HCT116 (cell line): ENCODE measurements at regions not wholly inside any gene's neighbourhood (a gene's known extent, or its start where the extent isn't known, plus 50 kb on each side); places are given as distances from the start of the nearest gene placed in this dataset.

Experiments used
- ATAC-seq: fragments of 200-7000 bp; cut with Tn5 transposase; 2 replicates; pipeline ENCODE4 v1.9.1; 2020; ENCODE audit warnings: mild to moderate bottlenecking, moderate library complexity
- BruUV-seq: library from RNA; stranded (reverse); fragments of 400-500 nt; replicated peaks from 2 replicates; lab custom pipeline; 2021; lab: Mats Ljungman, UMichigan
- CTCF ChIA-PET: fragments of 300-600 bp; sonication (Branson Sonifier 250); formaldehyde crosslinking; loops from one replicate; lab custom pipeline; 2021; ENCODE audit warnings: antibody characterized with exemption; lab: Charles Lee
- POLR2A ChIA-PET: fragments of 300-600, 350-600 bp; sonication (Branson Sonifier 250); formaldehyde crosslinking; loops from one replicate; lab custom pipeline; 2021; ENCODE audit warnings: antibody characterized with exemption; lab: Charles Lee
- RAD21 ChIA-PET, 2 experiments: fragments of 300-600 bp; sonication (Branson Sonifier 250); formaldehyde crosslinking; loops; one replicate each; lab custom pipeline; 2023; ENCODE audit warnings: low total read pairs in 2 of 2; ENCODE audit not compliant: uncharacterized antibody in 2 of 2, unreplicated experiment in 2 of 2, low non-redundant PET in 1 of 2; lab: Charles Lee
- DNase-seq: peaks from one replicate; pipeline ENCODE4 v3.0.0-alpha.2; 2010; ENCODE audit warnings: low read depth, low spot score
- H2AFZ ChIP-seq: fragments of 200-600 bp; shearing (Covaris generic), sonication (generic); 2 replicates; pipeline ENCODE4 v1.6.1; 2017; ENCODE audit warnings: low read depth, mixed run types, mixed read lengths, antibody characterized with exemption, low read length; ENCODE audit not compliant: poor library complexity, severe bottlenecking
- H3K27ac ChIP-seq: 2 replicates; pipeline ENCODE4 v1.5.1; 2012; ENCODE audit warnings: low read depth, low read length
- H3K27me3 ChIP-seq: fragments of 200-600 bp; sonication (generic); 2 replicates; pipeline ENCODE4 v1.6.1; 2016; ENCODE audit warnings: mixed run types, low read length, mixed read lengths; ENCODE audit not compliant: insufficient read depth
- H3K36me3 ChIP-seq, 2 experiments: fragments of 200-500 bp in 1 of 2; fragments of 200-600 bp in 1 of 2; sonication (Bioruptor generic) in 1 of 2; sonication (generic) in 1 of 2; 2 replicates each; pipeline versions ENCODE4 v1.5.1 to v1.6.1; 2014 to 2016; ENCODE audit warnings: low read length in 2 of 2, inconsistent platforms in 1 of 2, mixed read lengths in 1 of 2, mixed run types in 1 of 2; ENCODE audit not compliant: insufficient read depth in 2 of 2, control insufficient read depth in 1 of 2
- H3K4me1 ChIP-seq, 2 experiments: fragments of 200-600 bp in 1 of 2; sonication (generic) in 1 of 2; 2 replicates each; pipeline versions ENCODE4 v1.5.1 to v1.6.1; 2012 to 2017; ENCODE audit warnings: low read length in 2 of 2, inconsistent platforms in 1 of 2, mild to moderate bottlenecking in 1 of 2, mixed read lengths in 1 of 2, mixed run types in 1 of 2, moderate library complexity in 1 of 2; ENCODE audit not compliant: insufficient read depth in 2 of 2, control insufficient read depth in 1 of 2
- H3K4me2 ChIP-seq: fragments of 200-600 bp; sonication (generic); 2 replicates; pipeline ENCODE4 v1.6.1; 2017; ENCODE audit warnings: mixed run types, low read length, mixed read lengths
- H3K4me3 ChIP-seq, 2 experiments: fragments of 200-600 bp in 1 of 2; sonication (generic) in 1 of 2; replicated peaks in 1 of 2; 2 replicates each; pipeline ENCODE4 v1.5.1; 2011 to 2016; ENCODE audit warnings: low read length in 2 of 2, control low read depth in 1 of 2, low read depth in 1 of 2, mild to moderate bottlenecking in 1 of 2, mixed read lengths in 1 of 2, mixed run types in 1 of 2
- H3K79me2 ChIP-seq: fragments of 200-600 bp; sonication (generic); 2 replicates; pipeline ENCODE4 v1.6.1; 2017; ENCODE audit warnings: mild to moderate bottlenecking, mixed run types, low read length, moderate library complexity, mixed read lengths; ENCODE audit not compliant: insufficient read depth
- H3K9ac ChIP-seq: fragments of 200-600 bp; sonication (generic); 2 replicates; pipeline ENCODE4 v1.6.1; 2016; ENCODE audit warnings: low read length, mixed read lengths
- H3K9me2 ChIP-seq: fragments of 200-600 bp; sonication (generic), shearing (Covaris generic); 2 replicates; pipeline ENCODE4 v1.6.1; 2017; ENCODE audit warnings: mixed run types, mild to moderate bottlenecking, moderate library complexity; ENCODE audit not compliant: insufficient read depth
- H3K9me3 ChIP-seq, 2 experiments: fragments of 200-500 bp in 1 of 2; fragments of 200-600 bp in 1 of 2; sonication (Bioruptor generic) in 1 of 2; sonication (generic) in 1 of 2; 2 replicates each; pipeline ENCODE4 v1.6.1; 2014 to 2017; ENCODE audit warnings: low read length in 2 of 2, mixed read lengths in 2 of 2, inconsistent platforms in 1 of 2, low read depth in 1 of 2, mild to moderate bottlenecking in 1 of 2, mixed run types in 1 of 2, moderate library complexity in 1 of 2; ENCODE audit not compliant: control insufficient read depth in 1 of 2, insufficient read depth in 1 of 2
- H4K20me1 ChIP-seq: fragments of 200-600 bp; sonication (generic), shearing (Covaris generic); 2 replicates; pipeline ENCODE4 v1.6.1; 2017; ENCODE audit warnings: mixed run types, mild to moderate bottlenecking, moderate library complexity; ENCODE audit not compliant: insufficient read depth
- CBX3 ChIP-seq: IDR thresholded peaks from 2 replicates; pipeline ENCODE4 v1.6.1; 2012; ENCODE audit warnings: low read depth
- CEBPB ChIP-seq: IDR thresholded peaks from 2 replicates; pipeline ENCODE4 v1.6.1; 2012; ENCODE audit warnings: low read depth
- CTCF ChIP-seq, 3 experiments: fragments of 200-600 bp in 1 of 3; sonication (generic) in 1 of 3; IDR thresholded peaks in 2 of 3; conservative IDR thresholded peaks in 1 of 3; 2 replicates each; pipeline ENCODE4 v1.5.1; 2012 to 2017; ENCODE audit warnings: low read depth in 2 of 3, low read length in 2 of 3, antibody characterized with exemption in 1 of 3, borderline replicate concordance in 1 of 3, control low read depth in 1 of 3, mild to moderate bottlenecking in 1 of 3, mixed read lengths in 1 of 3, mixed run types in 1 of 3, moderate library complexity in 1 of 3; ENCODE audit not compliant: insufficient read depth in 1 of 3
- EGR1 ChIP-seq: IDR thresholded peaks from 2 replicates; pipeline ENCODE4 v1.6.1; 2012; ENCODE audit warnings: low read depth
- ELF1 ChIP-seq: IDR thresholded peaks from 2 replicates; pipeline ENCODE4 v1.6.1; 2012; ENCODE audit warnings: low read depth, borderline replicate concordance
- EZH2 ChIP-seq: fragments of 200-600 bp; sonication (generic); IDR thresholded peaks from 2 replicates; pipeline ENCODE4 v1.6.1; 2017; ENCODE audit warnings: antibody characterized with exemption, mixed run types
- EZH2phosphoT487 ChIP-seq: fragments of 200-600 bp; IDR thresholded peaks from 2 replicates; pipeline ENCODE4 v1.6.1; 2018; ENCODE audit warnings: antibody characterized with exemption, borderline replicate concordance
- JUND ChIP-seq: IDR thresholded peaks from 2 replicates; pipeline ENCODE4 v1.6.1; 2012
- MAX ChIP-seq: IDR thresholded peaks from 2 replicates; pipeline ENCODE4 v1.6.1; 2012
- POLR2A ChIP-seq: IDR thresholded peaks from 2 replicates; pipeline ENCODE4 v1.7.0; 2011; ENCODE audit warnings: borderline replicate concordance; ENCODE audit not compliant: insufficient read depth, insufficient read length; ENCODE audit errors: extremely low read depth
- POLR2AphosphoS5 ChIP-seq: IDR thresholded peaks from 2 replicates; pipeline ENCODE4 v1.6.1; 2011; ENCODE audit warnings: mild to moderate bottlenecking, low read depth, low read length, moderate library complexity
- RAD21 ChIP-seq: IDR thresholded peaks from 2 replicates; pipeline ENCODE4 v1.6.1; 2012; ENCODE audit warnings: low read depth, mild to moderate bottlenecking
- REST ChIP-seq: IDR thresholded peaks from 2 replicates; pipeline ENCODE4 v1.6.1; 2012; ENCODE audit warnings: low read depth
- SP1 ChIP-seq: IDR thresholded peaks from 2 replicates; pipeline ENCODE4 v1.6.1; 2012; ENCODE audit warnings: low read depth
- TCF7L2 ChIP-seq: IDR thresholded peaks from 2 replicates; pipeline ENCODE4 v1.7.0; 2011; ENCODE audit warnings: borderline replicate concordance, inconsistent platforms; ENCODE audit not compliant: insufficient read depth, insufficient read length; ENCODE audit errors: extremely low read depth
- ZFX ChIP-seq: fragments of 450-650 bp; IDR thresholded peaks from 2 replicates; pipeline ENCODE4 v1.6.1; 2017
- intact Hi-C: fragments of 100-400 bp; cut with micrococcal nuclease; formaldehyde crosslinking; loops from 2 replicates; pipeline ENCODE4 v1.10.0; 2022
- TF ChIP-seq, protein P1 (sequence below): IDR thresholded peaks from 2 replicates; pipeline ENCODE4 v1.6.1; 2011; ENCODE audit warnings: mild to moderate bottlenecking, low read length, moderate library complexity; ENCODE audit not compliant: insufficient replicate concordance; ENCODE audit errors: extremely low read depth

DNA sequence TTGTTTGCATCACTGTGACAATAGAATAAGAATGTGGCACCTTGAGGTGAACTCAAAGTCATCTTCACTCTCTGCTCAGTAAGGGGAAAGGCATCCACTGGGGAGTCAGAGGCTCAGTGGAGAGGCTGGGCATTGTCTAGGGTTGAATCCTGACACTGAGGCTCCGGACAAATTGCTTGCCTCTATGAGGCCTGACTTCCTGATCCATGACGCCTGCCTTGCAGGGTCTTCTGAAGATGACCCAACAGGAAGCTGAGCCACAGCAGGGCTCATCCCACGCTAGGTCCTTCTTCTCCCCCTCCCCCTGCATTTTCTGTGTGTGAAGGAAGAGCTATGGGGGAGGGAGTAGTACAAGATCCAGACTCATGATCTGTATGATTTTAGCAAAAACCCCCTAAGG is 265.1 kb downstream of the SH3BP4 start:
- intact Hi-C loops, result no loop called here
- no peaks in the 10 kb centered on the region for H3K79me2 ChIP-seq

More for the DNA sequence above, 265.1 kb downstream of the SH3BP4 start:
- no peak overlapping the region for H3K4me2 ChIP-seq
- H3K4me3 ChIP-seq, result no peak overlapping the region
- H3K4me1 ChIP-seq, result no peaks in the 10 kb centered on the region
- H3K27me3 ChIP-seq, result no peaks in the 10 kb centered on the region
- no peak overlapping the region for H2AFZ ChIP-seq
- no peaks in the 10 kb centered on the region for H4K20me1 ChIP-seq
- no peak for DNase-seq
- ChIA-PET POLR2A (no interaction called here), CTCF (no interaction called here), RAD21 (no interaction called here)
- H3K27ac ChIP-seq, result no peak overlapping the region
- no peak overlapping the region for H3K9ac ChIP-seq
- H3K9me2 ChIP-seq, result 0 out of 2 replicates have a peak, but pooled peaks cover 3% of the 10 kb centered on the region
- no TSS peak for BruUV-seq
- no peaks in the 10 kb centered on the region for H3K9me3 ChIP-seq
- ATAC-seq, result no peak
- TF ChIP-seq POLR2A, result no peak
- TF ChIP-seq REST, result no peak
- no peak for TF ChIP-seq POLR2AphosphoS5
- no peak for TF ChIP-seq EZH2
- no peak for TF ChIP-seq MAX
- TF ChIP-seq, protein P1, sequence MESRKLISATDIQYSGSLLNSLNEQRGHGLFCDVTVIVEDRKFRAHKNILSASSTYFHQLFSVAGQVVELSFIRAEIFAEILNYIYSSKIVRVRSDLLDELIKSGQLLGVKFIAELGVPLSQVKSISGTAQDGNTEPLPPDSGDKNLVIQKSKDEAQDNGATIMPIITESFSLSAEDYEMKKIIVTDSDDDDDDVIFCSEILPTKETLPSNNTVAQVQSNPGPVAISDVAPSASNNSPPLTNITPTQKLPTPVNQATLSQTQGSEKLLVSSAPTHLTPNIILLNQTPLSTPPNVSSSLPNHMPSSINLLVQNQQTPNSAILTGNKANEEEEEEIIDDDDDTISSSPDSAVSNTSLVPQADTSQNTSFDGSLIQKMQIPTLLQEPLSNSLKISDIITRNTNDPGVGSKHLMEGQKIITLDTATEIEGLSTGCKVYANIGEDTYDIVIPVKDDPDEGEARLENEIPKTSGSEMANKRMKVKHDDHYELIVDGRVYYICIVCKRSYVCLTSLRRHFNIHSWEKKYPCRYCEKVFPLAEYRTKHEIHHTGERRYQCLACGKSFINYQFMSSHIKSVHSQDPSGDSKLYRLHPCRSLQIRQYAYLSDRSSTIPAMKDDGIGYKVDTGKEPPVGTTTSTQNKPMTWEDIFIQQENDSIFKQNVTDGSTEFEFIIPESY, result no peak
- TF ChIP-seq EZH2phosphoT487, result no peak
- no peak for TF ChIP-seq CTCF (IDR thresholded peaks at IDR 0.05 in 2 of 3, conservative IDR thresholded peaks at IDR 0.05 in 1 of 3; ENCODE audit: borderline replicate concordance in 1 of 3, insufficient read depth in 1 of 3, low read depth in 2 of 3, low read length in 2 of 3)
- TF ChIP-seq CBX3, result no peak
- no peak for TF ChIP-seq CEBPB
- TF ChIP-seq SP1, result no peak
- TF ChIP-seq JUND, result no peak
- TF ChIP-seq ELF1, result no peak
- no peak for TF ChIP-seq ZFX
- TF ChIP-seq EGR1, result no peak
- TF ChIP-seq RAD21, result no peak
- no peak for TF ChIP-seq TCF7L2
- no peaks in the 10 kb centered on the region for H3K36me3 ChIP-seq
